K562 (cell line): ENCODE measurements at regions not wholly inside any gene's neighbourhood (a gene's known extent, or its start where the extent isn't known, plus 50 kb on each side); places are given as distances from the start of the nearest gene placed in this dataset.

Experiments
- ATAC-seq: fragments of 200-7000 bp; cut with Tn5 transposase; 3 replicates; pipeline ENCODE4 v1.9.1; 2020; ENCODE audit warnings: moderate library complexity
- BruUV-seq: library from RNA; stranded (reverse); fragments of 400-500 nt; replicated peaks from 2 replicates; lab custom pipeline; 2021; lab: Mats Ljungman, UMichigan
- CTCF ChIA-PET: fragments of 300-600 bp; formaldehyde crosslinking; extraction: SDS; loops from one replicate; lab custom pipeline; 2021; ENCODE audit warnings: low intra/inter-chr PET ratio; lab: Yijun Ruan, JAX
- POLR2A ChIA-PET: fragments of 300-600, 350-650 bp; sonication (Branson Sonifier 250); formaldehyde crosslinking; extraction: SDS; loops from one replicate; lab custom pipeline; 2021; ENCODE audit warnings: antibody characterized with exemption, inconsistent platforms; lab: Yijun Ruan, JAX
- DNase-seq, 4 experiments: peaks; one replicate each; pipeline versions ENCODE4 v3.0.0 to v3.0.0-alpha.2; 2011 to 2018; ENCODE audit warnings: low spot score in 3 of 4, mixed read lengths in 3 of 4; ENCODE audit errors: extremely low read depth in 1 of 4
- FAIRE-seq: peaks from 2 replicates; lab custom pipeline; 2011; peaks lifted over from hg19 to GRCh38; lab: Jason Lieb, UNC
- H2AFZ ChIP-seq: 2 replicates; pipeline ENCODE4 v1.6.0; 2011; ENCODE audit warnings: low read depth, low read length, control low read depth, inconsistent platforms
- H3K27ac ChIP-seq: fragments of 200-600 bp; 3 replicates; pipeline ENCODE4 v1.8.0; 2011; ENCODE audit warnings: low read depth, mild to moderate bottlenecking, control low read depth, inconsistent platforms, low read length, moderate library complexity, mixed read lengths; ENCODE audit errors: extremely low read depth
- H3K27me3 ChIP-seq, 2 experiments: fragments of 300-600 bp in 1 of 2; 2 replicates in 1 of 2; 3 replicates in 1 of 2; pipeline versions ENCODE4 v1.6.0 to v1.8.0; 2011; ENCODE audit warnings: inconsistent platforms in 2 of 2, low read length in 2 of 2, mild to moderate bottlenecking in 1 of 2, mixed read lengths in 1 of 2, moderate library complexity in 1 of 2; ENCODE audit not compliant: control insufficient read depth in 2 of 2, insufficient read depth in 2 of 2
- H3K36me3 ChIP-seq: fragments of 300-600 bp; 3 replicates; pipeline ENCODE4 v1.8.0; 2011; ENCODE audit warnings: mild to moderate bottlenecking, low read length, inconsistent platforms; ENCODE audit not compliant: control insufficient read depth, insufficient read depth
- H3K4me1 ChIP-seq, 2 experiments: fragments of 200-600 bp in 1 of 2; replicated peaks in 1 of 2; 2 replicates in 1 of 2; 3 replicates in 1 of 2; pipeline versions ENCODE4 v1.5.1 to v1.8.0; 2011; ENCODE audit warnings: inconsistent platforms in 2 of 2, low read length in 2 of 2, mild to moderate bottlenecking in 1 of 2, mixed read lengths in 1 of 2, moderate library complexity in 1 of 2; ENCODE audit not compliant: control insufficient read depth in 2 of 2, insufficient read depth in 2 of 2
- H3K4me2 ChIP-seq: 2 replicates; pipeline ENCODE4 v1.6.1; 2011; ENCODE audit warnings: low read length, control low read depth, inconsistent platforms, mixed read lengths; ENCODE audit not compliant: insufficient read depth
- H3K4me3 ChIP-seq: fragments of 200-600 bp; sonication (generic), shearing (Covaris generic); 2 replicates; pipeline ENCODE4 v1.5.1; 2016; ENCODE audit warnings: control low read depth, inconsistent platforms
- H3K79me2 ChIP-seq: fragments of 200-600 bp; 3 replicates; pipeline ENCODE4 v1.8.0; 2011; ENCODE audit warnings: low read length, inconsistent platforms; ENCODE audit not compliant: control insufficient read depth, insufficient read depth
- H3K9ac ChIP-seq, 2 experiments: 2 replicates each; pipeline versions ENCODE4 v1.6.0 to v1.6.1; 2011; ENCODE audit warnings: low read depth in 2 of 2, low read length in 2 of 2, control low read depth in 1 of 2, inconsistent platforms in 1 of 2, mild to moderate bottlenecking in 1 of 2, mixed read lengths in 1 of 2; ENCODE audit not compliant: insufficient read depth in 1 of 2
- H3K9me1 ChIP-seq: one replicate; pipeline ENCODE4 v1.6.0; 2011; ENCODE audit warnings: inconsistent platforms, mild to moderate bottlenecking, low read length, moderate library complexity; ENCODE audit not compliant: control insufficient read depth, insufficient read depth
- H3K9me3 ChIP-seq: replicated peaks from 2 replicates; pipeline ENCODE4 v1.5.1; 2011; ENCODE audit warnings: low read depth, low read length, inconsistent platforms; ENCODE audit not compliant: control insufficient read depth, insufficient read depth
- H4K20me1 ChIP-seq: replicated peaks from 2 replicates; pipeline ENCODE4 v1.6.1; 2011; ENCODE audit warnings: low read length, inconsistent platforms, mixed read lengths; ENCODE audit not compliant: control insufficient read depth, insufficient read depth
- DLX4 ChIP-seq: fragments of 250-450 bp; sonication (Bioruptor Pico); IDR thresholded peaks from 2 replicates; pipeline ENCODE4 v1.6.1; 2021; ENCODE audit warnings: mild to moderate bottlenecking
- MCM2 ChIP-seq: fragments of 450-650 bp; IDR thresholded peaks from 2 replicates; pipeline ENCODE4 v1.6.1; 2017; ENCODE audit warnings: low read depth, mild to moderate bottlenecking
- MYBL2 ChIP-seq, 2 experiments: fragments of 450-650 bp in 1 of 2; sonication (generic) in 1 of 2; formaldehyde crosslinking in 1 of 2; IDR thresholded peaks; 2 replicates each; pipeline versions ENCODE4 v1.6.1 to v1.8.1; 2017 to 2022; ENCODE audit warnings: borderline replicate concordance in 1 of 2, inconsistent platforms in 1 of 2, low read depth in 1 of 2, mild to moderate bottlenecking in 1 of 2, missing genetic modification reagents in 1 of 2, moderate library complexity in 1 of 2
- OTX1 ChIP-seq: fragments of 450-650 bp; formaldehyde crosslinking; IDR thresholded peaks from 2 replicates; pipeline ENCODE4 v1.4.0; 2022; ENCODE audit warnings: mild to moderate bottlenecking
- ZNF121 ChIP-seq: sonication (generic); formaldehyde crosslinking; conservative IDR thresholded peaks from 2 replicates; pipeline ENCODE4 v1.8.0; 2022; ENCODE audit warnings: missing genetic modification reagents
- WGBS: fragments of 100-300 bp; shearing (Covaris generic); methylation state at CpG from one replicate; pipeline ENCODE4 v1.1.6; 2016; ENCODE audit warnings: low coverage, mixed read lengths; ENCODE audit not compliant: insufficient coverage; ENCODE audit errors: missing lambda C conversion rate; 5-methylcytosine and 5-hydroxymethylcytosine counted together
- in situ Hi-C: fragments of 300-500 bp; cut with MboI; formaldehyde crosslinking; loops from 4 replicates; pipeline ENCODE4 v1.15.0; 2018; ENCODE audit warnings: inconsistent platforms, mixed read lengths
- intact Hi-C: fragments of 100-400 bp; cut with micrococcal nuclease; formaldehyde crosslinking; loops from 2 replicates; pipeline ENCODE4 v1.14.2; 2022

GRCh38 chr5:111635916-111636570 lies 121.0 kb downstream of the NREP start:
- intact Hi-C loops (no loop called here), in situ Hi-C loops (no loop called here)
- DNase-seq = no peak
- H3K36me3 ChIP-seq = no peaks in the 10 kb centered on the region
- H3K27ac ChIP-seq = no peak overlapping the region
- H3K4me3 ChIP-seq = no peak overlapping the region
- TF ChIP-seq MCM2 (no peak), OTX1 (CRISPR knock-in tag) (no peak), ZNF121 (CRISPR knock-in tag) (no peak), DLX4 (CRISPR knock-in tag) (no peak), MYBL2 (IDR thresholded peaks at IDR 0.05; ENCODE audit: low read depth) (no peak), MYBL2 (CRISPR knock-in tag; IDR thresholded peaks at IDR 0.05; ENCODE audit: borderline replicate concordance) (no peak)
- ATAC-seq = no peak
- BruUV-seq = no TSS peak
- POLR2A ChIA-PET = no interaction called here
- H3K9me1 ChIP-seq = no peaks in the 10 kb centered on the region
- CTCF ChIA-PET = no interaction called here
- no peaks in the 10 kb centered on the region for H3K4me1 ChIP-seq
- H3K9me3 ChIP-seq = no peaks in the 10 kb centered on the region
- no peaks in the 10 kb centered on the region for H3K79me2 ChIP-seq
- H3K27me3 ChIP-seq = no peaks in the 10 kb centered on the region
- FAIRE-seq = no peak
- H4K20me1 ChIP-seq = no peaks in the 10 kb centered on the region
- no peak overlapping the region for H3K4me2 ChIP-seq
- 0% methylated on average over 3 of the region's 3 CpGs for WGBS
- no peak overlapping the region for H3K9ac ChIP-seq
- H2AFZ ChIP-seq = no peak overlapping the region
